K562 (cell line): ENCODE measurements at regions not wholly inside any gene's neighbourhood (a gene's known extent, or its start where the extent isn't known, plus 50 kb on each side); places are given as distances from the start of the nearest gene placed in this dataset.
A peak's percentile ranks its signal among the peaks of the same experiment; 100 is the strongest.

Experiments used
- ATAC-seq: fragments of 200-7000 bp; cut with Tn5 transposase; 3 replicates; pipeline ENCODE4 v1.9.1; 2020; ENCODE audit warnings: moderate library complexity
- BruUV-seq: library from RNA; stranded (reverse); fragments of 400-500 nt; replicated peaks from 2 replicates; lab custom pipeline; 2021; lab: Mats Ljungman, UMichigan
- CTCF ChIA-PET: fragments of 300-600 bp; formaldehyde crosslinking; extraction: SDS; loops from one replicate; lab custom pipeline; 2021; ENCODE audit warnings: low intra/inter-chr PET ratio; lab: Yijun Ruan, JAX
- POLR2A ChIA-PET: fragments of 300-600, 350-650 bp; sonication (Branson Sonifier 250); formaldehyde crosslinking; extraction: SDS; loops from one replicate; lab custom pipeline; 2021; ENCODE audit warnings: antibody characterized with exemption, inconsistent platforms; lab: Yijun Ruan, JAX
- DNase-seq, 4 experiments: peaks; one replicate each; pipeline versions ENCODE4 v3.0.0 to v3.0.0-alpha.2; 2011 to 2018; ENCODE audit warnings: low spot score in 3 of 4, mixed read lengths in 3 of 4; ENCODE audit errors: extremely low read depth in 1 of 4
- FAIRE-seq: peaks from 2 replicates; lab custom pipeline; 2011; peaks lifted over from hg19 to GRCh38; lab: Jason Lieb, UNC
- H2AFZ ChIP-seq: 2 replicates; pipeline ENCODE4 v1.6.0; 2011; ENCODE audit warnings: low read depth, low read length, control low read depth, inconsistent platforms
- H3K27ac ChIP-seq: fragments of 200-600 bp; 3 replicates; pipeline ENCODE4 v1.8.0; 2011; ENCODE audit warnings: low read depth, mild to moderate bottlenecking, control low read depth, inconsistent platforms, low read length, moderate library complexity, mixed read lengths; ENCODE audit errors: extremely low read depth
- H3K27me3 ChIP-seq, 2 experiments: fragments of 300-600 bp in 1 of 2; 2 replicates in 1 of 2; 3 replicates in 1 of 2; pipeline versions ENCODE4 v1.6.0 to v1.8.0; 2011; ENCODE audit warnings: inconsistent platforms in 2 of 2, low read length in 2 of 2, mild to moderate bottlenecking in 1 of 2, mixed read lengths in 1 of 2, moderate library complexity in 1 of 2; ENCODE audit not compliant: control insufficient read depth in 2 of 2, insufficient read depth in 2 of 2
- H3K36me3 ChIP-seq: fragments of 300-600 bp; 3 replicates; pipeline ENCODE4 v1.8.0; 2011; ENCODE audit warnings: mild to moderate bottlenecking, low read length, inconsistent platforms; ENCODE audit not compliant: control insufficient read depth, insufficient read depth
- H3K4me1 ChIP-seq, 2 experiments: fragments of 200-600 bp in 1 of 2; replicated peaks in 1 of 2; 2 replicates in 1 of 2; 3 replicates in 1 of 2; pipeline versions ENCODE4 v1.5.1 to v1.8.0; 2011; ENCODE audit warnings: inconsistent platforms in 2 of 2, low read length in 2 of 2, mild to moderate bottlenecking in 1 of 2, mixed read lengths in 1 of 2, moderate library complexity in 1 of 2; ENCODE audit not compliant: control insufficient read depth in 2 of 2, insufficient read depth in 2 of 2
- H3K4me2 ChIP-seq: 2 replicates; pipeline ENCODE4 v1.6.1; 2011; ENCODE audit warnings: low read length, control low read depth, inconsistent platforms, mixed read lengths; ENCODE audit not compliant: insufficient read depth
- H3K4me3 ChIP-seq: fragments of 200-600 bp; sonication (generic), shearing (Covaris generic); 2 replicates; pipeline ENCODE4 v1.5.1; 2016; ENCODE audit warnings: control low read depth, inconsistent platforms
- H3K79me2 ChIP-seq: fragments of 200-600 bp; 3 replicates; pipeline ENCODE4 v1.8.0; 2011; ENCODE audit warnings: low read length, inconsistent platforms; ENCODE audit not compliant: control insufficient read depth, insufficient read depth
- H3K9ac ChIP-seq, 2 experiments: 2 replicates each; pipeline versions ENCODE4 v1.6.0 to v1.6.1; 2011; ENCODE audit warnings: low read depth in 2 of 2, low read length in 2 of 2, control low read depth in 1 of 2, inconsistent platforms in 1 of 2, mild to moderate bottlenecking in 1 of 2, mixed read lengths in 1 of 2; ENCODE audit not compliant: insufficient read depth in 1 of 2
- H3K9me1 ChIP-seq: one replicate; pipeline ENCODE4 v1.6.0; 2011; ENCODE audit warnings: inconsistent platforms, mild to moderate bottlenecking, low read length, moderate library complexity; ENCODE audit not compliant: control insufficient read depth, insufficient read depth
- H3K9me3 ChIP-seq: replicated peaks from 2 replicates; pipeline ENCODE4 v1.5.1; 2011; ENCODE audit warnings: low read depth, low read length, inconsistent platforms; ENCODE audit not compliant: control insufficient read depth, insufficient read depth
- H4K20me1 ChIP-seq: replicated peaks from 2 replicates; pipeline ENCODE4 v1.6.1; 2011; ENCODE audit warnings: low read length, inconsistent platforms, mixed read lengths; ENCODE audit not compliant: control insufficient read depth, insufficient read depth
- BCLAF1 ChIP-seq, 2 experiments: fragments of 450-650 bp in 1 of 2; IDR thresholded peaks; 2 replicates each; pipeline ENCODE4 v1.6.1; 2011 to 2017; ENCODE audit warnings: low read depth in 2 of 2, antibody characterized with exemption in 1 of 2, borderline replicate concordance in 1 of 2, low read length in 1 of 2, mild to moderate bottlenecking in 1 of 2, mixed read lengths in 1 of 2; ENCODE audit not compliant: control insufficient read depth in 1 of 2
- POLR2B ChIP-seq: fragments of 450-650 bp; IDR thresholded peaks from 2 replicates; pipeline ENCODE4 v1.6.1; 2018; ENCODE audit warnings: low read depth; ENCODE audit not compliant: partially characterized antibody
- SPI1 ChIP-seq: IDR thresholded peaks from 2 replicates; pipeline ENCODE4 v1.6.1; 2011; ENCODE audit warnings: low read depth, low read length, control low read depth, borderline replicate concordance
- ZFP30 ChIP-seq: fragments of 250-450 bp; sonication (Bioruptor Pico); IDR thresholded peaks from 2 replicates; pipeline ENCODE4 v1.8.0; 2022; ENCODE audit warnings: moderate library complexity, mild to moderate bottlenecking, inconsistent platforms, borderline replicate concordance
- ZNF239 ChIP-seq: fragments of 250-450 bp; sonication (Bioruptor Pico); IDR thresholded peaks from 2 replicates; pipeline ENCODE4 v1.4.0; 2020; ENCODE audit warnings: mild to moderate bottlenecking
- ZSCAN29 ChIP-seq: fragments of 450-650 bp; IDR thresholded peaks from 2 replicates; pipeline ENCODE4 v1.6.1; 2017
- WGBS: fragments of 100-300 bp; shearing (Covaris generic); methylation state at CpG from one replicate; pipeline ENCODE4 v1.1.6; 2016; ENCODE audit warnings: low coverage, mixed read lengths; ENCODE audit not compliant: insufficient coverage; ENCODE audit errors: missing lambda C conversion rate; 5-methylcytosine and 5-hydroxymethylcytosine counted together
- in situ Hi-C: fragments of 300-500 bp; cut with MboI; formaldehyde crosslinking; loops from 4 replicates; pipeline ENCODE4 v1.15.0; 2018; ENCODE audit warnings: inconsistent platforms, mixed read lengths
- intact Hi-C: fragments of 100-400 bp; cut with micrococcal nuclease; formaldehyde crosslinking; loops from 2 replicates; pipeline ENCODE4 v1.14.2; 2022

GRCh38 chr11:127061947-127062346, 61.4 kb upstream of the KIRREL3 start:
- Histone ChIP-seq H3K36me3 (no peaks in the 10 kb centered on the region), H2AFZ (no peak overlapping the region), H3K4me3 (no peak overlapping the region), H3K9ac (no peak overlapping the region), H3K9me1 (no peaks in the 10 kb centered on the region), H3K27ac (no peak overlapping the region), H3K9me3 (no peaks in the 10 kb centered on the region), H4K20me1 (no peaks in the 10 kb centered on the region), H3K27me3 (no peaks in the 10 kb centered on the region; a peak in 1 of 5 replicates), H3K4me1 (no peaks in the 10 kb centered on the region), H3K4me2 (no peak overlapping the region), H3K79me2 (no peaks in the 10 kb centered on the region)
- DNase-seq (no peak), ATAC-seq (no peak), FAIRE-seq (no peak)
- CTCF ChIA-PET = no interaction called here
- in situ Hi-C loops (no loop called here), intact Hi-C loops (no loop called here)
- TF ChIP-seq SPI1 (peak; percentile 63; the same call in 1 of the 2 replicates), POLR2B (no peak)
- POLR2A ChIA-PET = no interaction called here
- BruUV-seq = no TSS peak

- BruUV-seq = no TSS peak
- no peak overlapping the region for H2AFZ ChIP-seq
- H3K9me3 ChIP-seq = no peaks in the 10 kb centered on the region
- H3K27me3 ChIP-seq = no peaks in the 10 kb centered on the region; a peak in 1 of 5 replicates
- H3K4me1 ChIP-seq = no peaks in the 10 kb centered on the region
- H3K36me3 ChIP-seq = no peaks in the 10 kb centered on the region
- in situ Hi-C loops = no loop called here
- DNase-seq (no peak), FAIRE-seq (no peak), ATAC-seq (no peak)
- H3K9ac ChIP-seq = no peak overlapping the region
- WGBS = 4% methylated on average over 6 of the region's 7 CpGs
- no peak overlapping the region for H3K4me2 ChIP-seq
- no peak overlapping the region for H3K27ac ChIP-seq
- ChIA-PET POLR2A (interaction anchor here (0.6 kb wide), 1 partner anchor 329 kb away, joined by 3 read pairs; no protein-coding TSS in a partner anchor), CTCF (no interaction called here)
- H3K79me2 ChIP-seq = no peaks in the 10 kb centered on the region
- no peaks in the 10 kb centered on the region for H3K9me1 ChIP-seq
- no peak overlapping the region for H3K4me3 ChIP-seq
- no peak for TF ChIP-seq BCLAF1 (IDR thresholded peaks at IDR 0.05; ENCODE audit: borderline replicate concordance in 1 of 2, control insufficient read depth in 1 of 2, low read depth in 2 of 2, low read length in 1 of 2)
- TF ChIP-seq ZFP30 (CRISPR knock-in tag) = no peak
- TF ChIP-seq ZSCAN29 = no peak
- no peak for TF ChIP-seq ZNF239
- H4K20me1 ChIP-seq = no peaks in the 10 kb centered on the region
- intact Hi-C loops = no loop called here
Measured at GRCh38 chr11:127059750-127060149, 59.2 kb upstream of the KIRREL3 start.
